HepG2 (cell line): ENCODE measurements at regions not wholly inside any gene's neighbourhood (a gene's known extent, or its start where the extent isn't known, plus 50 kb on each side); places are given as distances from the start of the nearest gene placed in this dataset.

Experiments
- ATAC-seq: fragments of 200-7000 bp; cut with Tn5 transposase; 3 replicates; pipeline ENCODE4 v1.9.1; 2020; ENCODE audit warnings: mild to moderate bottlenecking, moderate library complexity
- BruUV-seq: library from RNA; stranded (reverse); fragments of 400-500 nt; replicated peaks from 2 replicates; lab custom pipeline; 2021; lab: Mats Ljungman, UMichigan
- CTCF ChIA-PET: fragments of 300-600 bp; formaldehyde crosslinking; extraction: SDS; loops from one replicate; lab custom pipeline; 2021; ENCODE audit warnings: low total read pairs, inconsistent platforms, low intra/inter-chr PET ratio; lab: Yijun Ruan, JAX
- POLR2A ChIA-PET: fragments of 350-600 bp; sonication (Branson Sonifier 250); formaldehyde crosslinking; loops from one replicate; lab custom pipeline; 2020; ENCODE audit warnings: antibody characterized with exemption, inconsistent platforms; lab: Yijun Ruan, JAX
- DNase-seq: peaks from one replicate; pipeline ENCODE4 v3.0.0-alpha.2; 2015; ENCODE audit warnings: low spot score
- FAIRE-seq: peaks from 3 replicates; lab custom pipeline; 2011; peaks lifted over from hg19 to GRCh38; lab: Jason Lieb, UNC
- H2AFZ ChIP-seq: one replicate; pipeline ENCODE4 v1.6.1; 2011; ENCODE audit warnings: low read length, inconsistent platforms
- H3K27ac ChIP-seq: fragments of 300-600 bp; 3 replicates; pipeline ENCODE4 v1.8.0; 2011; ENCODE audit warnings: mixed run types, mild to moderate bottlenecking, mixed read lengths, low read length, inconsistent platforms; ENCODE audit not compliant: insufficient read depth; ENCODE audit errors: extremely low read length
- H3K27me3 ChIP-seq, 2 experiments: fragments of 200-600 bp in 1 of 2; 2 replicates in 1 of 2; 3 replicates in 1 of 2; pipeline versions ENCODE4 v1.6.0 to v1.8.0; 2011; ENCODE audit warnings: low read length in 2 of 2, mild to moderate bottlenecking in 2 of 2, moderate library complexity in 2 of 2, inconsistent platforms in 1 of 2; ENCODE audit not compliant: insufficient read depth in 2 of 2, control insufficient read depth in 1 of 2
- H3K36me3 ChIP-seq, 2 experiments: fragments of 200-600 bp in 1 of 2; replicated peaks in 1 of 2; 2 replicates in 1 of 2; 3 replicates in 1 of 2; pipeline versions ENCODE4 v1.5.1 to v1.8.0; 2011; ENCODE audit warnings: low read length in 2 of 2, inconsistent platforms in 1 of 2; ENCODE audit not compliant: insufficient read depth in 2 of 2, control insufficient read depth in 1 of 2
- H3K4me1 ChIP-seq: 2 replicates; pipeline ENCODE4 v1.5.1; 2012; ENCODE audit warnings: low read length, inconsistent platforms; ENCODE audit not compliant: insufficient read depth
- H3K4me2 ChIP-seq: 2 replicates; pipeline ENCODE4 v1.6.0; 2011; ENCODE audit warnings: low read depth, low read length, inconsistent platforms
- H3K4me3 ChIP-seq, 3 experiments: fragments of 200-600 bp in 1 of 3; sonication (generic), shearing (Covaris generic) in 1 of 3; replicated peaks in 1 of 3; 2 replicates each; pipeline ENCODE4 v1.5.1; 2011 to 2016; ENCODE audit warnings: low read length in 3 of 3, inconsistent platforms in 2 of 3, low read depth in 2 of 3, mild to moderate bottlenecking in 2 of 3, control low read depth in 1 of 3, mixed read lengths in 1 of 3; ENCODE audit not compliant: insufficient read depth in 1 of 3
- H3K79me2 ChIP-seq: one replicate; pipeline ENCODE4 v1.6.1; 2011; ENCODE audit warnings: low read length, inconsistent platforms; ENCODE audit not compliant: insufficient read depth
- H3K9ac ChIP-seq: 2 replicates; pipeline ENCODE4 v1.6.0; 2011; ENCODE audit warnings: mild to moderate bottlenecking, low read depth, low read length, inconsistent platforms; ENCODE audit not compliant: insufficient read depth
- H3K9me3 ChIP-seq: 2 replicates; pipeline ENCODE4 v1.5.1; 2012; ENCODE audit warnings: mild to moderate bottlenecking, low read length
- H4K20me1 ChIP-seq: 2 replicates; pipeline ENCODE4 v1.6.0; 2011; ENCODE audit warnings: inconsistent platforms, mild to moderate bottlenecking, low read length, moderate library complexity; ENCODE audit not compliant: insufficient read depth
- ARID5B ChIP-seq: IDR thresholded peaks from 2 replicates; pipeline ENCODE4 v1.4.0; 2020; ENCODE audit warnings: mild to moderate bottlenecking, missing genetic modification reagents
- KDM5B ChIP-seq: sonication (generic); formaldehyde crosslinking; IDR thresholded peaks from 2 replicates; pipeline ENCODE4 v1.4.0; 2020; ENCODE audit warnings: missing genetic modification reagents, mild to moderate bottlenecking, borderline replicate concordance
- KIAA2018 ChIP-seq: sonication (generic); formaldehyde crosslinking; IDR thresholded peaks from 2 replicates; pipeline ENCODE4 v1.5.0; 2020; ENCODE audit warnings: mild to moderate bottlenecking, missing genetic modification reagents, borderline replicate concordance
- MTA1 ChIP-seq: sonication (generic); formaldehyde crosslinking; IDR thresholded peaks from 2 replicates; pipeline ENCODE4 v1.4.0; 2020; ENCODE audit warnings: missing genetic modification reagents, mild to moderate bottlenecking, borderline replicate concordance
- POLR2A ChIP-seq, 2 experiments: IDR thresholded peaks; 2 replicates each; pipeline ENCODE4 v1.6.1; 2011; ENCODE audit warnings: low read depth in 2 of 2, low read length in 2 of 2, mild to moderate bottlenecking in 1 of 2, moderate library complexity in 1 of 2; ENCODE audit not compliant: insufficient read depth in 1 of 2
- SALL2 ChIP-seq: sonication (generic); formaldehyde crosslinking; IDR thresholded peaks from 2 replicates; pipeline ENCODE4 v1.8.1; 2023; ENCODE audit warnings: mild to moderate bottlenecking, missing genetic modification reagents, inconsistent platforms
- U2AF1 ChIP-seq: fragments of 200-400 bp; formaldehyde crosslinking; optimal IDR thresholded peaks from 2 replicates; pipeline ENCODE3; 2017; ENCODE audit warnings: mild to moderate bottlenecking, low read depth, low read length
- ZBTB10 ChIP-seq: sonication (generic); formaldehyde crosslinking; IDR thresholded peaks from 2 replicates; pipeline ENCODE4 v1.4.0; 2020; ENCODE audit warnings: missing genetic modification reagents, borderline replicate concordance
- ZFP82 ChIP-seq: sonication (generic); formaldehyde crosslinking; IDR thresholded peaks from 2 replicates; pipeline ENCODE4 v1.5.1; 2020; ENCODE audit warnings: mild to moderate bottlenecking, missing genetic modification reagents, borderline replicate concordance
- ZNF17 ChIP-seq: sonication (generic); formaldehyde crosslinking; IDR thresholded peaks from 2 replicates; pipeline ENCODE4 v1.5.0; 2020; ENCODE audit warnings: mild to moderate bottlenecking, missing genetic modification reagents
- ZNF253 ChIP-seq: sonication (generic); formaldehyde crosslinking; IDR thresholded peaks from 2 replicates; pipeline ENCODE4 v1.8.0; 2022; ENCODE audit warnings: mild to moderate bottlenecking, missing genetic modification reagents, borderline replicate concordance
- WGBS: methylation state at CpG from one replicate; pipeline ENCODE4 v1.1.6; 2017; ENCODE audit warnings: low lambda C conversion rate; 5-methylcytosine and 5-hydroxymethylcytosine counted together
- in situ Hi-C: cut with HindIII; loops from 2 replicates; pipeline ENCODE4 v1.10.0; 2017; ENCODE audit warnings: low pct_unique_long_range_greater_than_20kb; ENCODE audit not compliant: extremely low pct_ligation_motif_present
- intact Hi-C: fragments of 100-400 bp; cut with micrococcal nuclease; formaldehyde crosslinking; loops from one replicate; pipeline ENCODE4 v1.10.0; 2022; ENCODE audit not compliant: unreplicated experiment

- Histone ChIP-seq H3K9me3 (no peaks in the 10 kb centered on the region), H3K4me1 (no peaks in the 10 kb centered on the region), H3K4me2 (no peak overlapping the region), H3K4me3 (no peak overlapping the region), H3K27me3 (no peaks in the 10 kb centered on the region; a peak in 2 of 5 replicates), H3K9ac (no peak overlapping the region), H3K36me3 (no peaks in the 10 kb centered on the region), H4K20me1 (no peaks in the 10 kb centered on the region), H3K27ac (no peak overlapping the region), H3K79me2 (no peaks in the 10 kb centered on the region), H2AFZ (no peak overlapping the region)
- no peak for ATAC-seq
- in situ Hi-C loops, result no loop called here
- no peak for DNase-seq
- BruUV-seq, result no TSS peak
- intact Hi-C loops, result no loop called here
- 27% methylated on average over 3 of the region's 3 CpGs for WGBS
- POLR2A ChIA-PET, result no interaction called here
- FAIRE-seq, result no peak
- CTCF ChIA-PET, result no interaction called here
- TF ChIP-seq KIAA2018 (CRISPR knock-in tag) (no peak), POLR2A (IDR thresholded peaks at IDR 0.05; ENCODE audit: insufficient read depth in 1 of 2, low read depth in 2 of 2, low read length in 2 of 2) (no peak), ZNF253 (no peak), U2AF1 (no peak), ZNF17 (no peak), MTA1 (CRISPR knock-in tag) (no peak), KDM5B (CRISPR knock-in tag) (no peak), ARID5B (CRISPR knock-in tag) (no peak), ZBTB10 (CRISPR knock-in tag) (no peak), ZFP82 (no peak), SALL2 (no peak)
Observed at GRCh38 chr3:59515966-59516365, 466.1 kb upstream of the CFAP20DC start.
